IPS-20b (cell line): ENCODE measurements at regions not wholly inside any gene's neighbourhood (a gene's known extent, or its start where the extent isn't known, plus 50 kb on each side); places are given as distances from the start of the nearest gene placed in this dataset.
"Not testable (repeated sequence)": the region's sequence is repeated elsewhere in the genome, so short reads cannot be mapped to it uniquely, and the experiment has no call there.

Experiments used
- H3K27ac ChIP-seq: one replicate; pipeline ENCODE4 v1.5.1; 2013; ENCODE audit warnings: low read length
- H3K27me3 ChIP-seq: 2 replicates; pipeline ENCODE4 v1.6.1; 2013; ENCODE audit warnings: mild to moderate bottlenecking, low read length, inconsistent platforms; ENCODE audit not compliant: insufficient read depth
- H3K36me3 ChIP-seq: 2 replicates; pipeline ENCODE4 v1.6.1; 2013; ENCODE audit warnings: low read depth, mild to moderate bottlenecking, inconsistent platforms, low read length, moderate library complexity; ENCODE audit not compliant: insufficient read depth
- H3K4me1 ChIP-seq: 2 replicates; pipeline ENCODE4 v1.6.1; 2013; ENCODE audit warnings: mild to moderate bottlenecking, control low read depth, inconsistent platforms, low read length, moderate library complexity; ENCODE audit not compliant: insufficient read depth
- H3K4me3 ChIP-seq: 2 replicates; pipeline ENCODE4 v1.5.1; 2013; ENCODE audit warnings: mild to moderate bottlenecking, low read length, inconsistent platforms
- H3K9ac ChIP-seq: 2 replicates; pipeline ENCODE4 v1.6.1; 2013; ENCODE audit warnings: low read depth, mild to moderate bottlenecking, inconsistent platforms, low read length, moderate library complexity
- H3K9me3 ChIP-seq: 2 replicates; pipeline ENCODE4 v1.6.1; 2013; ENCODE audit warnings: mild to moderate bottlenecking, low read depth, low read length, inconsistent platforms; ENCODE audit not compliant: insufficient read depth

- H3K4me1 ChIP-seq, H3K4me3 ChIP-seq: not testable (repeated sequence)
Observed at GRCh38 chr15:39420853-39421192, 160.1 kb upstream of the THBS1 start.

DNA sequence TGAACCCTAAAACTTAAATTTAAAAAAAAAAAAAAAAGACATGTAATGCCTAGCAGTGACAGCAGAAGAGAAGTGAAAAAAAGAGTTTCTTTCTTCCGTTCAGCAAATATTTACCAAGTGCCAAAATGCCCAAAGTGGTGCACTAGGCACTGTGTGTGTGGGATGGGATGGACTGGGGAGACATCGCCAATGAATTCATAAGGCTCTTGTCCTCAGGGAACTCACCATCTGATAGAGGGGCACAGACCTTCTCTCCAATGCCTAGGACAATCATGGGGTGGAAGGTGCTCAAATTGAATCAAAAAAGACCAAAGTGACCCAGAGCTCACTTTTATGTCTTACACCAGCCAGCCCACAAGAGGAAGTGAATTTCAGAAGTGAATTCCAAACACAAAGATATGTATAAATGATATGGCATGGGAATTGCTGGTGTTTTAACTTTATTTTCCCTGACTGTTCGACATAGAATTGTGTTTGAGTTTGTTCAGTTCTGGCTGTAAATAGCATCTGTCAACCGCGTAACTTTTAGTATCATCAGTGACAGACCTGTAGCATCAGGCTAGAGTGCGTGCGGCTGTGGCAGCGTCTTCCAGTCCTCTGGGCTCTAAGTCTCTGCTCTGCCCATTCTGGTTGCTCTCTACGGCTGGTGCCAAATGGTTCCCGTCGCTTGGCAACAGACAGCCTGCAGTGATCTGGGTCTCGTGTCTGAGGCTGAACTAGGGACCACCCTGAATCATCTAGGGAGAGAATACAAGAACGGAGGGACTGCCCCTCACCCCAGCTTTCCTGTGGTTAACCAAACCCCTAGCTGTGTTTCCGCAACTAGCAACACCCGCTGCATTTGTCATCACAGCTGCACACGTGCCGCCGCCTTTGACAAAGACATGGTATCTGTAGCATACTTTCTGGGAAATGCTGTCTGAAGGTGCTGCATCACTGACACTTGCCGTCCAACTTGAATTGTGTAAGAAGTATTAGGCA, 154.0 kb upstream of the THBS1 start:
- Histone ChIP-seq H3K27me3 (no peaks in the 10 kb centered on the region), H3K36me3 (no peaks in the 10 kb centered on the region), H3K9me3 (no peaks in the 10 kb centered on the region), H3K4me1 (no peaks in the 10 kb centered on the region), H3K9ac (no peak overlapping the region), H3K27ac (no peak overlapping the region), H3K4me3 (no peak overlapping the region)

More at GRCh38 chr15:39420853-39421192, 160.1 kb upstream of the THBS1 start:
- not testable (repeated sequence) for H3K36me3 ChIP-seq, H3K27me3 ChIP-seq, H3K9ac ChIP-seq, H3K27ac ChIP-seq
- peaks cover 12% of the 10 kb centered on the region for H3K9me3 ChIP-seq

GRCh38 chr15:39427705-39428104, 153.2 kb upstream of the THBS1 start:
- Histone ChIP-seq H3K4me3 (no peak overlapping the region), H3K9ac (no peak overlapping the region), H3K9me3 (no peaks in the 10 kb centered on the region), H3K4me1 (no peaks in the 10 kb centered on the region), H3K27me3 (no peaks in the 10 kb centered on the region), H3K36me3 (no peaks in the 10 kb centered on the region), H3K27ac (no peak overlapping the region)

- Histone ChIP-seq H3K4me1 (peaks cover 9% of the 10 kb centered on the region; the same call in 1 of the 2 replicates), H3K4me3 (no peak overlapping the region), H3K27me3 (no peaks in the 10 kb centered on the region), H3K27ac (no peak overlapping the region), H3K9ac (no peak overlapping the region), H3K36me3 (no peaks in the 10 kb centered on the region), H3K9me3 (no peaks in the 10 kb centered on the region)
Observed at GRCh38 chr15:39429898-39430357, 151.0 kb upstream of the THBS1 start.

- H3K27ac ChIP-seq: no peak overlapping the region
- no peaks in the 10 kb centered on the region for H3K27me3 ChIP-seq
- no peaks in the 10 kb centered on the region for H3K9me3 ChIP-seq
- no peak overlapping the region for H3K4me3 ChIP-seq
- H3K9ac ChIP-seq: no peak overlapping the region
- H3K36me3 ChIP-seq: no peaks in the 10 kb centered on the region
- peaks cover 10% of the 10 kb centered on the region; the same call in 1 of the 2 replicates for H3K4me1 ChIP-seq
Observed at GRCh38 chr15:39430389-39430788, 150.5 kb upstream of the THBS1 start.

DNA sequence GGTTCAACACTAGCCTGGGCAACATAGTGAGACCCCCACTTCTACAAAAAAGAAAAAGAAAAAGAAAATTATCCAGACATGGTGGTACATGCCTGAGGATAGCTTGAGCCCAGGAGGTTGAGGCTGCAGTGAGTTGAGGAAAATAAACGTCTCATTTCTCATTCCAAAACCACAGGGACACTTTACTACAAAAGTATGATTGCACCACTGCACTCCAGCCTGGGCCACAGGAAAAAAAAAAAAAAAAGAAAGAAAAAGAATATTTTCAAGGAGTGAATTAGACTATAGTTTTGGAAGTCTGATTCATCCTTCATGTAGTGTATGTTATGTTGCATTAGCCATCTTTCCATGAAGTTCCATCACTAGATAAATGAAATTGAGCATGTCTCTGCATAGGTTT, 149.5 kb upstream of the THBS1 start:
- no peak overlapping the region for H3K4me3 ChIP-seq
- no peaks in the 10 kb centered on the region for H3K27me3 ChIP-seq
- no peaks in the 10 kb centered on the region for H3K36me3 ChIP-seq
- H3K9me3 ChIP-seq: no peaks in the 10 kb centered on the region
- no peak overlapping the region for H3K9ac ChIP-seq
- no peak overlapping the region for H3K27ac ChIP-seq
- H3K4me1 ChIP-seq: peaks cover 16% of the 10 kb centered on the region; the same call in 1 of the 2 replicates

GRCh38 chr15:39432026-39432425, 148.9 kb upstream of the THBS1 start:
- no peak overlapping the region for H3K27ac ChIP-seq
- H3K9ac ChIP-seq: no peak overlapping the region
- H3K36me3 ChIP-seq: no peaks in the 10 kb centered on the region
- H3K27me3 ChIP-seq: no peaks in the 10 kb centered on the region
- no peak overlapping the region for H3K4me3 ChIP-seq
- no peaks in the 10 kb centered on the region for H3K9me3 ChIP-seq
- peaks cover 16% of the 10 kb centered on the region; the same call in 1 of the 2 replicates for H3K4me1 ChIP-seq

DNA sequence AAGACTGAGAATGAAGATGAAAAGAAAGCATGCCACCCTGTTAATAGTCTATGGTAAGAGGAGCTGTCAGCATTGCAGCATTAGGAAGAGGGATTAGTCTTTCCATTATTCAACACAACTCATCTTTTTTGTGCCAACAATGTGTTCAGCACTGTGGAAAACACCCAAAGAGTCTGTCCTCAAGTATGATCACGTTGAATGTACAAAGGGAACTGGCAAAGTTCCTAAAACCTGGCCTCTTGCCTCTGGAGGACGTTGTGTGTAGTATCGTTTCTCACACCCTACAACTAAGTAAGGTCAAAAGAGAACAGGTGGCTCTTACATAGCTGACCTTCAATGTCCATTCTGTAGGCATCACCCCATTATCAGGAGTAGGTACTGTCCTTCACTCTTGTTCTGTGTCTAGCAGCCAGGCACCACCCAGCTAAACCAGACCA, 147.9 kb upstream of the THBS1 start:
- Histone ChIP-seq H3K9ac (no peak overlapping the region), H3K9me3 (no peaks in the 10 kb centered on the region), H3K4me3 (no peak overlapping the region), H3K27ac (no peak overlapping the region), H3K4me1 (peaks cover 16% of the 10 kb centered on the region; the same call in 1 of the 2 replicates), H3K27me3 (no peaks in the 10 kb centered on the region), H3K36me3 (no peaks in the 10 kb centered on the region)

GRCh38 chr15:39433376-39433775, 147.5 kb upstream of the THBS1 start:
- Histone ChIP-seq H3K9me3 (no peaks in the 10 kb centered on the region), H3K36me3 (no peaks in the 10 kb centered on the region), H3K9ac (no peak overlapping the region), H3K4me1 (peaks cover 16% of the 10 kb centered on the region; the same call in 1 of the 2 replicates), H3K4me3 (no peak overlapping the region), H3K27ac (no peak overlapping the region), H3K27me3 (no peaks in the 10 kb centered on the region)

- Histone ChIP-seq H3K9ac (no peak overlapping the region), H3K4me3 (no peak overlapping the region), H3K36me3 (no peaks in the 10 kb centered on the region), H3K27ac (no peak overlapping the region), H3K27me3 (no peaks in the 10 kb centered on the region), H3K9me3 (no peaks in the 10 kb centered on the region), H3K4me1 (peaks cover 18% of the 10 kb centered on the region; the same call in 1 of the 2 replicates)
Observed at GRCh38 chr15:39434163-39434562, 146.7 kb upstream of the THBS1 start.

- no peaks in the 10 kb centered on the region for H3K9me3 ChIP-seq
- no peaks in the 10 kb centered on the region for H3K36me3 ChIP-seq
- H3K9ac ChIP-seq: no peak overlapping the region
- no peak overlapping the region for H3K4me3 ChIP-seq
- no peaks in the 10 kb centered on the region for H3K27me3 ChIP-seq
- no peak overlapping the region for H3K27ac ChIP-seq
- H3K4me1 ChIP-seq: peaks cover 19% of the 10 kb centered on the region; the same call in 1 of the 2 replicates
Observed at GRCh38 chr15:39434751-39435238, 146.1 kb upstream of the THBS1 start.

DNA sequence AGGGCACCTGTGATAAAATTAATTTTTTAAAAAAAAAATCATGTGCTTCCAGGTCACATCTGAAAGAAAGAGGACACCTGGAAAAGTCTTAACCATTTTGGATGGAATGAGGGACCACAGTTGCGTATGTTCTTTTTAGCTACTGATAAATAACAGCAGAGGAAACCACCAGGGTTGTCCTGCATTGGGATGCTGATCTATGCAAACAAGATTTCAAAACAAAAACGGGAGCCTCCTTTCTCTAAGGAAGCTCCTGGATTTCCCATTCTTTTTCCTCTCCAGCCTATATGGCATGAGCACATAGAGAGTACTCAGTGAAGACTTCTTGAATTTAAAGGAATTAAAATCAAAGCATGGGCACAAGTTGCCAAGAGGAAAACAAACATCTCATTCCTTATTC, 145.6 kb upstream of the THBS1 start:
- Histone ChIP-seq H3K9ac (no peak overlapping the region), H3K9me3 (no peaks in the 10 kb centered on the region), H3K36me3 (no peaks in the 10 kb centered on the region), H3K4me1 (peaks cover 19% of the 10 kb centered on the region; the same call in 1 of the 2 replicates), H3K4me3 (no peak overlapping the region), H3K27me3 (no peaks in the 10 kb centered on the region), H3K27ac (no peak overlapping the region)
